HepG2 (cell line): ENCODE measurements at regions not wholly inside any gene's neighbourhood (a gene's known extent, or its start where the extent isn't known, plus 50 kb on each side); places are given as distances from the start of the nearest gene placed in this dataset.

Source experiments
- FOXM1 ChIP-seq: sonication (generic); formaldehyde crosslinking; IDR thresholded peaks from 2 replicates; pipeline ENCODE4 v1.5.0; 2020; ENCODE audit warnings: missing genetic modification reagents
- IKZF4 ChIP-seq: sonication (generic); formaldehyde crosslinking; IDR thresholded peaks from 2 replicates; pipeline ENCODE4 v1.5.1; 2020; ENCODE audit warnings: borderline replicate concordance, mild to moderate bottlenecking, low read depth, missing genetic modification reagents; ENCODE audit errors: not compliant biosample characterization
- JUND ChIP-seq: sonication (generic); formaldehyde crosslinking; IDR thresholded peaks from 2 replicates; pipeline ENCODE4 v1.8.0; 2022; ENCODE audit warnings: mild to moderate bottlenecking, missing genetic modification reagents
- SMAD3 ChIP-seq: sonication (generic); formaldehyde crosslinking; IDR thresholded peaks from 2 replicates; pipeline ENCODE4 v1.4.0; 2020; ENCODE audit warnings: missing genetic modification reagents
- ZNF138 ChIP-seq: sonication (generic); formaldehyde crosslinking; IDR thresholded peaks from 2 replicates; pipeline ENCODE4 v1.5.0; 2020; ENCODE audit warnings: mild to moderate bottlenecking, low read depth, missing genetic modification reagents
- TF ChIP-seq, protein P1 (sequence below): sonication (generic); formaldehyde crosslinking; IDR thresholded peaks from 2 replicates; pipeline ENCODE4 v1.8.1; 2022; ENCODE audit warnings: low read depth, mild to moderate bottlenecking, missing genetic modification reagents

DNA sequence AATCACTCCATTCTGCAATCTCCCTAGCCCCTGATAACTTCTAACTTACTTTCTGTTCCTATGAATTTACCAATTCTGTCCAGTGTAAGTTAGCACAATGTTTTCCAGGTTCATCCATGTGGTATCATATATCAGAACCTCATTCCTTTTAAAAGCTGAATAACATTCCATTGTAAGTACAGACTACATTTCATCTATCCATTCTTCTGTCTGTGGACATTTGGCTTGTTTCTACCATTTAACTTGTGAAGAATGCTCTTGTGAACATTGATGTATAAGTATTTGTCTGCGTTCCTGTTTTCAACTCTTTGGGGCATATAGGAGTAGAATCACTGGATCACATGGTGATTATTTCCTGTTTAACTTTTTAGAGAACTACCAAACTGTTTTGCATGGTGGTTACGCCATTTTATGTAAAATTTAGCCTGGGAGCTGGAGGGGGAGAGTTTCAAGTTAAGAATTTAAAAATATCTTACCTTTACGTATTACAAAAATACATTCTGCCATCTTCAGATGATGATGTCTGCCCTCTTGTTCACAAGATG is 156.5 kb downstream of the BTBD3 start:
- TF ChIP-seq ZNF138 (CRISPR knock-in tag), result no peak
- TF ChIP-seq JUND (CRISPR knock-in tag), result no peak
- no peak for TF ChIP-seq IKZF4 (CRISPR knock-in tag)
- TF ChIP-seq, protein P1, sequence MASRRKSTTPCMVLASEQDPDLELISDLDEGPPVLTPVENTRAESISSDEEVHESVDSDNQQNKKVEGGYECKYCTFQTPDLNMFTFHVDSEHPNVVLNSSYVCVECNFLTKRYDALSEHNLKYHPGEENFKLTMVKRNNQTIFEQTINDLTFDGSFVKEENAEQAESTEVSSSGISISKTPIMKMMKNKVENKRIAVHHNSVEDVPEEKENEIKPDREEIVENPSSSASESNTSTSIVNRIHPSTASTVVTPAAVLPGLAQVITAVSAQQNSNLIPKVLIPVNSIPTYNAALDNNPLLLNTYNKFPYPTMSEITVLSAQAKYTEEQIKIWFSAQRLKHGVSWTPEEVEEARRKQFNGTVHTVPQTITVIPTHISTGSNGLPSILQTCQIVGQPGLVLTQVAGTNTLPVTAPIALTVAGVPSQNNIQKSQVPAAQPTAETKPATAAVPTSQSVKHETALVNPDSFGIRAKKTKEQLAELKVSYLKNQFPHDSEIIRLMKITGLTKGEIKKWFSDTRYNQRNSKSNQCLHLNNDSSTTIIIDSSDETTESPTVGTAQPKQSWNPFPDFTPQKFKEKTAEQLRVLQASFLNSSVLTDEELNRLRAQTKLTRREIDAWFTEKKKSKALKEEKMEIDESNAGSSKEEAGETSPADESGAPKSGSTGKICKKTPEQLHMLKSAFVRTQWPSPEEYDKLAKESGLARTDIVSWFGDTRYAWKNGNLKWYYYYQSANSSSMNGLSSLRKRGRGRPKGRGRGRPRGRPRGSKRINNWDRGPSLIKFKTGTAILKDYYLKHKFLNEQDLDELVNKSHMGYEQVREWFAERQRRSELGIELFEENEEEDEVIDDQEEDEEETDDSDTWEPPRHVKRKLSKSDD (CRISPR knock-in tag), result no peak
- no peak for TF ChIP-seq FOXM1 (CRISPR knock-in tag)
- no peak for TF ChIP-seq SMAD3 (CRISPR knock-in tag)
